HG02623 (cell line): ENCODE measurements at regions not wholly inside any gene's neighbourhood (a gene's known extent, or its start where the extent isn't known, plus 50 kb on each side); places are given as distances from the start of the nearest gene placed in this dataset.
"Not testable (repeated sequence)": the region's sequence is repeated elsewhere in the genome, so short reads cannot be mapped to it uniquely, and the experiment has no call there.

Experiments
- ATAC-seq: cut with Tn5 transposase; IDR thresholded peaks from one replicate; pipeline ENCODE4 v1.9.1; 2021; ENCODE audit warnings: moderate library complexity; ENCODE audit not compliant: unreplicated experiment

- ATAC-seq = no peak
Observed at GRCh38 chr9:119945686-119946085, 576.5 kb upstream of the BRINP1 start.

GRCh38 chr9:119941091-119941490 is 571.9 kb upstream of the BRINP1 start:
- ATAC-seq = no peak

- no peak for ATAC-seq
Observed at GRCh38 chr9:119938871-119939270, 569.6 kb upstream of the BRINP1 start.

- no peak for ATAC-seq
Observed at GRCh38 chr9:119934497-119934896, 565.3 kb upstream of the BRINP1 start.

GRCh38 chr9:119933191-119933590 is 564.0 kb upstream of the BRINP1 start:
- no peak for ATAC-seq

- no peak for ATAC-seq
Observed at GRCh38 chr9:119924736-119925135, 555.5 kb upstream of the BRINP1 start.

- no peak for ATAC-seq
Observed at GRCh38 chr9:119917175-119917574, 547.9 kb upstream of the BRINP1 start.

GRCh38 chr9:119907056-119907455 is 537.8 kb upstream of the BRINP1 start:
- no peak for ATAC-seq

GRCh38 chr9:119905724-119906123 is 536.5 kb upstream of the BRINP1 start:
- ATAC-seq = no peak

- ATAC-seq = no peak
Observed at GRCh38 chr9:119903851-119904250, 534.6 kb upstream of the BRINP1 start.

- no peak for ATAC-seq
Observed at GRCh38 chr9:119902611-119903010, 533.4 kb upstream of the BRINP1 start.

- no peak for ATAC-seq
Observed at GRCh38 chr9:119898316-119898715, 529.1 kb upstream of the BRINP1 start.

- ATAC-seq = no peak
Observed at GRCh38 chr9:119884438-119884837, 515.2 kb upstream of the BRINP1 start.

GRCh38 chr9:119881898-119882297 is 512.7 kb upstream of the BRINP1 start:
- no peak for ATAC-seq

GRCh38 chr9:119880361-119880760 is 511.1 kb upstream of the BRINP1 start:
- ATAC-seq = no peak

GRCh38 chr9:119877306-119877705 is 508.1 kb upstream of the BRINP1 start:
- no peak for ATAC-seq

GRCh38 chr9:119873877-119874276 is 504.6 kb upstream of the BRINP1 start:
- no peak for ATAC-seq

GRCh38 chr9:119870251-119870650 is 501.0 kb upstream of the BRINP1 start:
- ATAC-seq = not testable (repeated sequence)

GRCh38 chr9:119868694-119869093 is 499.5 kb upstream of the BRINP1 start:
- no peak for ATAC-seq

GRCh38 chr9:119861842-119862241 is 492.6 kb upstream of the BRINP1 start:
- no peak for ATAC-seq

- ATAC-seq = no peak
Observed at GRCh38 chr9:119859128-119859527, 489.9 kb upstream of the BRINP1 start.

- ATAC-seq = no peak
Observed at GRCh38 chr9:119853126-119853525, 483.9 kb upstream of the BRINP1 start.

GRCh38 chr9:119852390-119852789 is 483.2 kb upstream of the BRINP1 start:
- ATAC-seq = no peak

GRCh38 chr9:119844431-119844830 is 475.2 kb upstream of the BRINP1 start:
- no peak for ATAC-seq
